GM19035 (cell line): ENCODE measurements at regions not wholly inside any gene's neighbourhood (a gene's known extent, or its start where the extent isn't known, plus 50 kb on each side); places are given as distances from the start of the nearest gene placed in this dataset.
"Not testable (repeated sequence)": the region's sequence is repeated elsewhere in the genome, so short reads cannot be mapped to it uniquely, and the experiment has no call there.

Experiments
- ATAC-seq: cut with Tn5 transposase; IDR thresholded peaks from one replicate; pipeline ENCODE4 v1.9.1; 2021; ENCODE audit not compliant: unreplicated experiment

DNA sequence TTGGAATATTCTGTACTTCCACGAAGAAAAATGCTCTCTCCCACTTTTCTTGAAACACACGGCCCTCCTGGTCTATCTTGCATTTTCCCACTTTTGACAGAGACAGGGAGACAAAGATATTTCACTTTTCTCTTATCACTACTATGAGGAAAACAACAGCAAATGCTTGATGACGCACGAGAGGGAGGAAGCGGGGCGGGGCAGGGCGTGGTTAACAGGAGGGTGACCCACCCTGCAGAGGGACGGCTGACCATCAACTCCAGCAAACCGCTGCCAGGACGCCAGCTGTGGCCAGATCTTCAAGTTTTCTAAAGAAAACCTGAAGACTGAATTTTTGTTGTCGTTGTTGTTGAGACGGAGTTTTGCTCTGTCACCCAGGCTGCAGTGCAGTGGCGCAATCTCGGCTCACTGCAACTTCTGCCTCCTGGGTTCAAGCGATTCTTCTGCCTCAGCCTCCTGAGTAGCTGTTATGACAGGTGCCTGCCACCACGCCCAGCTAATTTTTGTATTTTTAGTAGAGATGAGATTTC is 63.8 kb downstream of the NSUN5 start:
- not testable (repeated sequence) for ATAC-seq

DNA sequence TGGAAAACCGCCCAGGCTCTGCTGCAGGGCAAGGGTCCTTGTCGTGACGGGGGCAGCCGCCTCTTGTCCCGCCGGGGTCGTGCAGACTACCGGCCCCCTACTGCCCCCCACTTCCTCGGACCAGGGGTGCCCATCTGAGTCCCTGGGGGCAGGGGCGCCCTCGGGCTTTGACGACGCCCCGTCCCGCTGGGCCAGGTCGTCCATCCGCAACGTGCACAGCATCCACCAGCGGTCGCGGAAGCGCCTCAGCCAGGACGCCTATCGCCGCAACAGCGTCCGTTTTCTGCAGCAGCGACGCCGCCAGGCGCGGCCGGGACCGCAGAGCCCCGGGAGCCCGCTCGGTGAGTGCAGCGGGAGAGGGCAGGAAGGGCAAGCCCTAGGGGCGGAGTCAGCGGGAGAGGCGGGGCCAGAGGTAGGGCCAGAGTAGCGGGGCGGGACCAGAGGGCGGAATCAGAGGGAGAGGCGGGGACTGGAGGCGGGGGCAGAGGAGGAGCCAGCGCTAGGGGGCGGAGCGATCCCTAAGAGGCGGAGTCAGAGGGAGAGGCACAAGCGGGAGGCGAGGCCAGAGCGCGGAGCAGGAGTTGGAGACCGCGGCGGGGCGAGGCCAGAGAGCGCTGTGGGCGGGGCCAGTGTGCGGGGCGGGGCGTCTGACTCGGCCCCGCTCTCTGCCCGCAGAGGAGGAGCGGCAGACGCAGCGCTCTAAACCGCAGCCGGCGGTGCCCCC is 73.5 kb downstream of the NSUN5 start:
- peak; percentile 91 for ATAC-seq

DNA sequence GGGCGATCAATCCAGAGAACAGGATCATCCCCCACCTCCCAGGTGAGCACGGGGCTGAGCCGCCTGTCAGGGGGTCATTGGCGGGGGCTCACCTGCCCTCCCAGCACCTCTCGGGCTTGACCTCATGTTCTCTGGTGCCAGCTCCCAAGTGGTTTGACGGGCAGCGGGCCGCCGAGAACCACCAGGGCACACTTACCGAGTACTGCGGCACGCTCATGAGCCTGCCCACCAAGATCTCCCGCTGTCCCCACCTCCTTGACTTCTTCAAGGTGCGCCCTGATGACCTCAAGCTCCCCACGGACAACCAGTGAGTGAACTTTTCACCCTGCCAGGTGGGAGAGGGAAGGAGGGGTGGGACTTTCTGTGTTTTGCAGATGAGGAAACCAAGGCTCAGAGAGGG is 82.9 kb downstream of the NSUN5 start:
- not testable (repeated sequence) for ATAC-seq

DNA sequence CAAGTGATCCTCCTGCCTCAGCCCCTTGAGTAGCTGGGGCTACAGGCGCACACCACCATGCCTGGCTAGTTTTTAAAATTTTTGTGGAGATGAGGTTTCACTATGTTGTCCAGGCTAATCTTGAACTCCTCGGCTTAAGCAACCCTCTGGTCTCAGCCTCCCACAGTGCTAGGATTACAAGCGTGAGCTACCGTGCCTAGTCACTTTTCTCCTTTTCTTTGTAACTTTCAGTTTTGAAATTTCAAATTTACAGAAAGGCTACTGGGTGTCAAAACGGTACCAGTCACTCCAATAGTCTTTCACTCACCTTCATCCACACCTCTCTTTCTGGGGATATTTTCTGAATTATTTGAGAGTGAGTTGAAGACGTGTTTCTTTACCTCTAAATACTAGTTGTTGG is 86.9 kb downstream of the NSUN5 start:
- not testable (repeated sequence) for ATAC-seq

DNA sequence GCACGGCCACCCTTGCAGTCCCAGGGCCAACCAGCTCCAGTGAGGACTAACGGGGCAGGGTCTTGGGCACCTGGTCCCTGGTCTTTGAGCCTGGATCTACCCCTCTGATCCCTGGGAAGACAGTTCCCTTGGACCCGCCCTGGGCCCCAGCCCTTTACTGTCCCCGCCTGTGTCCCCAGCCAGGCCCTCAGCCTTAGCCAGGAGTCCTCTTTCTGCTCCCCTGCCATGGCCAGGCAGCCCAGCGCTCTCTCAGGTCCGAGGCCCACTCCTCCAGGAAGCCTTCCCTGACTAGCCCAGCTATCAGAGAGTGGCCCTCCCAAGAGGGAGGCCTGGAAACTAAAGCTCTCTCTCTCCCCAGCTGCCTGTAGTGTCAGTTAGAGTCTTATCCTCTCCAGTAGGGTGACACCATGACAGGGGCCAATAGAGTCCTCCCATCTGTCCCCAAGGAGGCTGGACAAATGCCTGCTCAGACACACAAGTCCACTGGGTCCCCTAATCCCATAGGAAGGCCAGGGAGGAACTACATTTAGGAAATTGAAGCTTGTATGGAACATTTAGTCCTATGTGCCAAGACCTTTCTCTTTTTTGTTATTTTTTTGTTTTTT is 87.8 kb downstream of the NSUN5 start:
- peak; percentile 44 for ATAC-seq

DNA sequence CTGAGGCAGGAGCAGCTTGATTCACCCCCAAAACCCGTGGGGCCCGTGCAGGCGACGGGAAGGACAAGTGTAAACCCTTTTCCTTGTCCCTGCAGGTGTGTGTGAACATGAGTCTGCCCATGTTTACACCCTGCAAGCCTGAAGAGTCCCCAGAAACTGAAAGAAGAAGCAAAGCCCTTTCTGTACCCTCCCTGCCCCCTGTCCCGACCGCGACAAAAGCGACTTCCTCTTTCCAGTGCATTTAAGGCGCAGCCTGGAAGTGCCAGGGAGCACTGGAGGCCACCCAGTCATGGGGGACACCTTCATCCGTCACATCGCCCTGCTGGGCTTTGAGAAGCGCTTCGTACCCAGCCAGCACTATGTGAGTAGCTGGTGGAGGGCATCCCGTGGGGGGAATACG is 88.3 kb downstream of the NSUN5 start:
- peak; percentile 77 for ATAC-seq

DNA sequence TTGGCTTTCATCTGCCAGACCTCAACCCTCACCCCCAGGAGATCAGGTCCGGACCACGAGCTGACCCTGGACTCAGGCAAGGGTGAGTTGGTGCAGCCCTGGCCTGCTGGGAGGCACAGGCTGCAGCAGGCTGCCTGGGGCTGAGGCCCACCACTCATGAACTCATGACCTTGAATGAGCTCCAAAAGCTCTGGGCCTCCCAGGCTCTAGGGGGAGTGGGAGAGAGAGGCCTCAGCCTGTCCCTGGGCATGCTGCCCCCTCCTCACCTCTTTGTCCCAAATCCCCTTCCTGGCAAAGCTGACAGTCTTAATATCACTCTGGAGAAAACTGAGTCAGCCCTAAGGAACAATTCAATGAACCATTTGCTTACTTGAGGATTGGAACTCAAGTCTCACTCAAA is 89.8 kb downstream of the NSUN5 start:
- ATAC-seq, result not testable (repeated sequence)

DNA sequence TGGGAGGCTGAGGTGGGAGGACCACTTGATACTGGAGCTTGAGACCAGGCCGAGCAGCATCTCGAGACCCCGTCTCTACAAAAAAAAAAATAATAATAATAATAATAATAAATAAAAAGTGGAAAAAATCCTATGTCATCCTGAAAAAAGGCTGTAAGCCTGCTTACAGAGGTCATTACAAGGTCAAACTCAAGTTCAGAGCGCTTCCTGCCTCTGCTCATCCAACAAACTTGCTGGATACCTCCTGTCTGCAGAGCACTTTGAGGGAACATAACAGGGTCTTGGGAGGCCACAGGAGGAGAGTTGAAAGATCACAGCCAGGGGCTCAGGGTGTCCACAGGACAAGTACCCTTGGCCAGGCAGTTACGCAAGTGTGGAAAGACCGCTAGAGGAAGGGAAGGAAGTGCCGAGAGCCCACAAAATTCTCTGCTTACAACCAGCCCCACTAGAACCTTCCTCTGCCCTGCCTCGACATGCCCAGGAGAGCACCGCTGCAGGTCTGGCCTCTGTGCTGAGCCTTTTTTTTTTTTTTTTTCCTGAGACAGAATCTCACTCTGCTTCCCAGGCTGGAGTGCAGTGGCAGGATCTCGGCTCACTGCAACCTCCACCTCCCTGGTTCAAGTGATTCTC is 92.5 kb downstream of the NSUN5 start:
- not testable (repeated sequence) for ATAC-seq

DNA sequence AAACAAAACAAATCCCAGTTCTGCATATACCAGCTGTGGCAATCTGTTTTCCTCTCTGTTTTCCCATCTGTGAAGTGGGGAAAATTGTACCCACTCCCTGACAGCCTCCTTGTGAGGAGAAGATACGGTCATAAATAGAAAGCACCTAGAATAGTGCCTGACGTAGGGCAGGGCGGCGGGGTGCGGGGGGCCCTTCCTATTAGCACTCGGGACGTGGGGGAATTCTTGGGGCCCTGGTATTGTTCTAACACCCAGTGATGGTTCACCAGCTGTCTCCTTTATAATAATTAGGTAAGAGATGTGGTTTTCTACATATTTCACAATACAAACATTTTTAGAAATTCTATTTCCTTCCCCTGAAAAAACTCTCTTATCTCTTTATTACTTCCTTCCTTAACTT is 93.4 kb downstream of the NSUN5 start:
- not testable (repeated sequence) for ATAC-seq

DNA sequence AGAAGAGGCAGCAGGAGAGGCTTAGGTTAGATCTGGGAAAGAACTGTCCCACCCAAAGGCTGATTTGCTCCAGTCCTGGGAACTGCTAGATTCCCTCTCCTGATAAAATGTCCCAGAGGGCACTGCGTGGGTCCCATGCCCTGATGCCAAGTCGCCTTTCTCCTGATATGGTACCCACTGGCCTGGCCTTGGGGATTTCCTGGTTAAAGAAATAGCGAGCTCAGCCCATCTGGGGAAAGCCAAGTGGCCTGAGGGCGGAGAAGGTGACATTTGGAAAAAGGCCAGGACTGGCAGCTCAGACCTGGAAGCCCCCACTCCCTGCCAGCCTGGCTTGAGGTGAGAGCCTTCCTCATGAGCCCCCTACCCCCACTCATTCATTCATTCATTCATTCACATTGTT is 94.2 kb downstream of the NSUN5 start:
- not testable (repeated sequence) for ATAC-seq

DNA sequence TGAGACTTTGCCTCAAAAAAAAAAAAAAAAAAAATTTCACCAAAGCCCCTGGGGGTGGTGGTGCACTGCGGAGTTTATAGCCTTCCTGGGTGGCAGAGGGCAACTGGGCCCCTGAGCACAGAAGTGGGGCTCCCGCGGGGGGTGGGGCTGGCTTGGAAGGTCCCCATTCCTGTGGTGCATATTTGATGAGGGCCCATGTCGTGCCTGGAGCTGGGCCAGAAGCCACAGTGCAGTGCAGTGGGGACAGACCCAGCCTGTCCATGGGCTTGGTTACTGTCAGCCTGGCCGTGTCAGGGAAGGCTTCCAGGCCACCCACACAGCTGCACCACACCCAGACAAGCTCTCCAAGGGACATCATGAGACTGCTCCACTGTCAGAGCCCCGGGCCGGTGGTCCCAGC is 95.5 kb downstream of the NSUN5 start:
- not testable (repeated sequence) for ATAC-seq

DNA sequence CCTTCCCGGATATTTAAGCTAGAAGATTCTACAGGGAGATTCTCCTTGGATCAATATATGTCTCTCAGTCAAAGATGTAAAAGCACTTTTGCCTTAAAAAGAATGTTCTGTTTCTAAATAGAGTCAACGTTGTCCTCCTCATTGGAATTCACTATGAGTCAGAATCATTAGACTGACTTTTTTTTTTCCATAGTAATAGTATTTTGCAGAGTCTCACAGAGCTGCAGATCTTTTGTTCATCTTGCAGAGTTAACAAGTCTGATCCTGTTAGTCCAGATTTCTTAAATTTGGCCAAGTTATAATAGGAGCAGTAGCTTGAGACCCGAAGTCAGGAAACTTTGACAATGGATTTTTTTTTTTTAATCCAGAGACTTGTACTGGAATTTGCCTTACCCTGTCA is 103.0 kb downstream of the NSUN5 start:
- not testable (repeated sequence) for ATAC-seq

DNA sequence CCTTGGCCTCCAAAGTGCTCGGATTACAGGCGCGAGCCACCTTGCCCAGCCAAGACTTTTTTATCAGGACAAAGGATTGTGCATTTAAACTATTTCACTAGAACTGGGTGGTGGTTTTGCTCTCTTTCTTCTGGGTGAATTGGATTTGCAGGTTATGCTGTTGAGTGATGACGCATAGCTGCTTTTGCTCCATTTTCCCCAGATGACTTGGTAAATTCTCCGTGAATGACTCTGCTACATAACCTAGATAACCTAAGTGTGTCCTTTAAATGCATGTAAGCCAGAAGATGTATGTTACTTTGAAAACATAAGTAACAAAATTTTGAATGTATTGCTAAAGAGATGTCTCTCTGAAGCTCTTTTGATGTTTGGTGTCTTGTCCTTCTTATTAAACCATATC is 103.7 kb downstream of the NSUN5 start:
- not testable (repeated sequence) for ATAC-seq

DNA sequence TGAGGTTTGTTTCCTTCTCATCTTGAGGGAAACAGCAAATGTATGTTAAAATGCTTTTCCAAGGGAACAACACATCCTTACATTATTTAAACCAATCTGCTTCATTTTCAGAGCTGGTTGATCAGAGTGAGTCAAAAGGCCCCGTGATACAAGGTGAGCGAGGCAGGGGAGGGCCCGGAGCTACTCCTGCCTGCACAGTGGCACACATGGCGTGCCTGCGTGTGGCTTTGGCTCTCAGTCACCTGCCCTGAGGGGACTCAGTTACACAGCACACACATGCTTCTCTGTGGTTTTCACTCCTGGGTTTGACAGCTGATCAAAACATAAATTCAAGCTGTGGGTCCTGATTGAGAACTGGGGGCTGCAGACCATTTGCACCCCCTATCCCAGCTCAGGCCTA is 105.3 kb downstream of the NSUN5 start:
- ATAC-seq, result not testable (repeated sequence)

DNA sequence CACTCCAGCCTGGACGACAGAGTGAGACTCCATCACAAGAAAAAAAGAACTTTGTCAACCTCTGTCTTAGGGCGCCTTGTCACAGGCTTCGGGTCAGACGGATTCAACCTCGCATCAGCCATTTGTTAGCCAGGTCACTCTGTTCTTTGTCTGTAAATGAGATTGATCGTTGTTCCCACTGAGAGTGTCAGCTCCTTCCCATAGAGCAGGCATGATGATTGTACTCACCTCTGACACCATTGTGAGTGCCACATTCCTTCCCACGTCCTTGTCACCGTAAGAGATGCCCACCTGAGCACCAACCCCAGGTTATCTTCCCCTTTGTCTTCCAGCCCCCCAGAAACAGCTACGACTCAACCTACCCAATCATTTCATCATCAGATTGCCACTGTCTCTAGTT is 107.4 kb downstream of the NSUN5 start:
- ATAC-seq, result not testable (repeated sequence)

DNA sequence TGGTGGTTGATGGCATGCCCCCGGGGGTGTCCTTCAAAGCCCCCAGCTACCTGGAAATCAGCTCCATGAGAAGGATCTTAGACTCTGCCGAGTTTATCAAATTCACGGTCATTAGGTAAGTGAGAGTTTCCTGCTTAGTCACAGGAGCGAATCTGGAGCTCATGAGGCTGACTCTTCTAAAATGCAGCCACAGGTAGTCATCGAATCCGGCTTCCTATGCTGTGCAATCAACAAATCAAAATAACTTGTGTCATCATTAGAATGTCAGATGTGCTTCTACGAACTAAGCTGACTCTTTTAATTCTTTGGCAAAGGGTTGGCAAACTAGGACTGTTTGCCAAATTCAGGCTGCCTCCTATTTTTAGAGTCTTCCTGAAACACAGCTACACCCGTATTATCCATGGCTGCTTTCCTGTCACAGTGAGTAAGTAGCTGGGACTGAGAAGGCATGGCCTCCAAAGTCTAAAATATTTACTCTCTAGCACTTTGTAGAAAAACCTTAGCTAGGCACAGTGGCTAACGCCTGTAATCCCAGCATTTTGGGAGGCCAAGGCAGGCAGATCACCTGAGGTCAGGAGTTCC is 108.0 kb downstream of the NSUN5 start:
- ATAC-seq, result not testable (repeated sequence)

DNA sequence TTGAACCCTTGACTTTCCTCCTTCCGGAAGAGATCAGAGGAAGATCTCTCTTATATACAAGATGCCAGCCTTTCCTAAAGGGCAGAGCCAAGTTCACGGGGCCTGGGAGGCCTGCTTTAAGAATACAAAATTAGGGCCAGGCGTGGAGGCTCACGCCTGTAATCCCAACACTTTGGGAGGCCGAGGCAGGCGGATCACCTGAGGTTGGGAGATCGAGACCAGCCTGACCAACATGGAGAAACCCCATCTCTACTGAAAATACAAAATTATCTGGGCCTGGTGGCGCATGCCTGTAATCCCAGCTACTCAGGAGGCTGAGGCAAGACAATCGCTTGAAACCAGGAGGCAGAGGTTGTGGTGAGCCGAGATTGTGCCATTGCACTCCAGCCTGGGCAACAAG is 108.2 kb upstream of the SPDYE9 start:
- ATAC-seq, result not testable (repeated sequence)

DNA sequence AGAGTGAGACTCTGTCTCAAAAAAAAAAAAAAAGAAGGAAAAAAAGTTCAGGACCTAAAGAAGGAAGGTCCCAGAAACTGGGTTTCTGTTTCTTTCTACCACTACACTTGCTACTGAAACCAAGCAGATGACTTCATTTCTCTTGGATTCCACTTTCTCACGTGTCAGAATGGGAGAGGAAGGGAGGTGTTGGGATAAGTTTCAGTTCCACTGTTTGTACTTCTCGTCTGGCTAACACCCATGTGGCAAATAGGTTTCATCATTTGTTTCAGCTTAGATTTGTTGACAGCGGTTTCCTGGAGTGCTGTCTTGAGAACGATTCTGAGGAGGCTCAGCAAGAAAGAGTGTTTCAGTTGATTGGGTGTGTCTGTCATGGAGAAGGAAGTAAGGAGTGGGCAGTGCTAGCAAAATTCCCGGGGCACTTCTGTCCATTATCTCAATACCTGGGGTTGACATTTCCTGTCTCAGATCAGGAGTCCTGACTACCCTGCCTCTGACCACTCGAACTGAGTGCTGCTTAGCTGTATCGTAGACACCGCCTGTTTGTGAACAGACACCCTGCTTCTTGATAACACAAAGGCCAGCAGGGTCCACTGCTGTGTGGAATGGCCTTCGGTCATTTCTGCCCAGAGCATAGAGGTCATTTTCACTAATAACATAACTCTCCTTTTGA is 104.8 kb upstream of the SPDYE9 start:
- ATAC-seq, result not testable (repeated sequence)

DNA sequence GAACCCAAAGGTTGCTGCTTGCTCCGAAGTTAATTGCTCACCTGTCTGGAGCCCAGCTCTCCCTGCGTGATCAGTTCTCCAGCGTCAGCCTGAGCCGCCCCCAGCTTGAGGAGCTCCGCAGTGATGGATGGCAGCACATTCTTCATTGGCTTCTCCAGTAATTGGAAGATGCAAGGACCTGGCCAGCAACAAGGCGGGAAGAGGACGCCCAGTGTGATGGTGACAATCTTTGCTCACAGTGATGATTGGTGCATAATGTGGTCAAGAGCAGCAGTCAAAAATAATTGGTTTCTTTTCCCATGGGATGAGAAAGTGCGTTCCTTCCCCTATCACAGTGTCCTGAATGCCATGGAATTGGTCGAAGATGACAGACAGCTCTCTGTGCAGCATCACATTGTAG is 102.4 kb upstream of the SPDYE9 start:
- not testable (repeated sequence) for ATAC-seq

DNA sequence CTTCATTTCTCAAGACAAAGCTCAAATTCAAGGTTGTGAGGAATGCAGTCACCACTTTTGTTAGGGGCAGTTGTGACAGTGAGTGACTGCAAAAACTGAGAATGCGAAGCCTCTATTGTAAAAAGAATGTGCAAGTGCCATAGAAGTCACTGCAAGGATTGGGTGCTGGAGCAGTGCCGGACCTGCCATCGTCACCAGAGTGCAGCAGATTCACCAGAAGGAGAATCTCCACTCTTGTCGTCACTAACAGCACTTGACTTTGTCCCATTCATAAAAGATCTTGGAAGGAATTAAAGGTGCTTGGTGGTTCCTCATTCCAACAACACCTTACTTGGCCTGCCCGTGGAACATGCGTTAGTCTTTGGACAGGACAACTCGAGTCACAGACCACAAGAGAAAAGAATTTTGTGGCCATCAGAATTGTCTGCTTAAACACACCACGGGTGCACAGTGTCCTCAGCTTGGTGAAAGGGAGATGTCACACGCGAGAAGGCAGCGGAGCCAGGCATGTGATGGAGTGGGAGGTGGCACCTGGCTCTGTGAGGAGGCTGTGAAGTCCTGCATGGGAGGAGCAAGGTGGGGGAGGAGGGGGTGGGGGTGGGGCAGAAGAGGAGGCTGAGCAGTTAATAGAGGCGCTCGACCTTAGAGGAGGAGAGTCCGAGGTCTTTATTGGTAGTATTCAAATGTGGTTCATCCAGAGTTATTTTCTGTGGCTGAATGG is 100.9 kb upstream of the SPDYE9 start:
- ATAC-seq, result not testable (repeated sequence)
